GM21786 (cell line): ENCODE measurements at regions not wholly inside any gene's neighbourhood (a gene's known extent, or its start where the extent isn't known, plus 50 kb on each side); places are given as distances from the start of the nearest gene placed in this dataset.
"Not testable (repeated sequence)": the region's sequence is repeated elsewhere in the genome, so short reads cannot be mapped to it uniquely, and the experiment has no call there.

Experiments used
- ATAC-seq: cut with Tn5 transposase; IDR thresholded peaks from one replicate; pipeline ENCODE4 v1.9.1; 2021; ENCODE audit not compliant: unreplicated experiment

DNA sequence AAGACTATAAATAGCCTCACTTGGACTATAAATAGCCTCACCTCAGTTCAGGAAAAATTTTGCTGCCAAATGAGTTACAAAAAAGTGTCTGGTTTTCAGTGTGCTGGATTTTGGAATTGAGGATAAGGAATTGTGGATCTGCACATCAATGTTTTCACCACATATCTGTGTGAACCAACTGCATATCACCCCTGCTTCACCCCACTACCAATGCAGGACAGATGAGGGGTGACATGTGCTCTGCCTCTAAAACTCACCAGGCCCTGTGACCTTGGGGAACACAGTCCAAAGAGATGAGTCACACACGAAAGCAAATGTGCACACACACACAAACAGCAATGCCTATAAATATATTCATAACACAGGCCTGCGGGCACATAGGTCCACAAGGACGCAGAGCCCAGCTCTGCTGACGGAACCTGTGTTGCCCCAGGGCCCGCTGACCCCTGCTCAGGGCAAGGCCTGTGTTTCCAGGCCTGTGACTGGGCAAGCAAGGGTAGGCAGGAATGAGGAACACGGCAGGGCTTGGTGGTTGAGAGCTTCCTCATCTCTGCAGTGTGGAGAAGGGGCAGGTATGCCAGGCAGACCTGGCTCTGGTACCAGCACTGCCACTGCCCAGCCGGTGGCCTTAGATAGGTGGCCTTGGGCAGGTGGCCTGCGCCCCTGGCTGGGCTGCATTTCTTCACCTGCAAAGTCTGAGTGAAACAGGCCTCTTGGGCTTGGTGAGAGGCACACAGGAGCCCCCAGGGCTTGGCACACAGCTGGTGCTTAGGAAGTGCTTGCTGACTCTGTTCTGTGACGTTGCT, 82.4 kb downstream of the ARL6IP4 start:
- peak; percentile 44 for ATAC-seq

DNA sequence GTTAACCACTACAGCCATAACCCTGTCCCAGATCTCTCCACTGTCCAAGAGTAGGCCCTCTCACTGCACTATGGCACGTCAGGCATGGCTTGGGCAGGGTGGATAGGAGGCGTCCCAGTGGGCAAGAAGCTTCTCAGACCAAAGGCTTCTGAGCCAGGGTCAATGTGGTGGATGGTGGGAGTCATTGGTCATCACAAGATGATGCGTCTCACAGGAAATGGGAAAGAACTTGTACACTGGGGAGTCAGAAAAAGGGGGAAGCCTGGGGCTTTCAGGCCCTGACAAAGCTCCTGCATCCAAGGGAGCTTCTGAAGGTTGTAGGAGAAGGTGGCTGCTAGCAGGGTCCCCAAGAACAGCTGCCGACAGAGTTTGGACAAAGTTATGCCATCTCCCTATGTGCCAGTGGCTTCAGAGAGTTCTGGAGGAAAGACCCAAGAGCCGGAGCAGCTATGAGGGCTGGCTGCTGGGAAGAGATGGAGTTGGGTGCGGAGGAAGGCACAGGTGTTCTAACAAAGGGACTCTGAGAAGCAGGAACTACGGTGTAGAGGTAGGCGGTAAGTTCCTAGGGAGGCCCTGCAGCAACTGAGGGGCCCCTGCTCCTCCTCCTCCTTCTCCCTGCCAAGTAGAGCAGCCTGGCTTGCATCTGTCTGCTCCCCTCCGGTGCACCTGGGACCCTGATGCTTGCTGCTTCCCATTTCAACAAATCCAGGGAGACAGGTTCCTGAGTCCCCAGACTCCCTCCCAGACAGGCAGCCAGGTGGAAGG, 81.1 kb downstream of the ARL6IP4 start:
- no peak for ATAC-seq

DNA sequence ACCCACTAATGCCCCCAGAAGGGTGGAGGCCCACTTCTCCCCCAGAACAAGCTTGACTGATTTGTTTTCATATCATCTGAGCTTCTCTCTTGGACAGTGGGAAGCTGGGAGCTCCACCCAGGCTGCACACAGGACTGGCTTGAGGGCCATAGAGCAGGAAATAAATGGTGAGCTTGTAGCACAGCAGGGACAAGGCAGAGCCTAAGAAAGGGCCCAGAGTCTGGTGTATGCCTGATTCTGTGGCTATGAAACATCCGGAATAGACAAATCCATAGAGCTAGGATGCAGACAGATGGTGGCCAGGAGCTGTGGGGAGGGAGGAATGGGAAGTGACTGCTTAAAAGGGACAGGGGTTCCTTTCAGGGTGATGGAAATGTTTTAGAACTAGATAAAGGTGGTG, 79.0 kb downstream of the ARL6IP4 start:
- ATAC-seq, result no peak

DNA sequence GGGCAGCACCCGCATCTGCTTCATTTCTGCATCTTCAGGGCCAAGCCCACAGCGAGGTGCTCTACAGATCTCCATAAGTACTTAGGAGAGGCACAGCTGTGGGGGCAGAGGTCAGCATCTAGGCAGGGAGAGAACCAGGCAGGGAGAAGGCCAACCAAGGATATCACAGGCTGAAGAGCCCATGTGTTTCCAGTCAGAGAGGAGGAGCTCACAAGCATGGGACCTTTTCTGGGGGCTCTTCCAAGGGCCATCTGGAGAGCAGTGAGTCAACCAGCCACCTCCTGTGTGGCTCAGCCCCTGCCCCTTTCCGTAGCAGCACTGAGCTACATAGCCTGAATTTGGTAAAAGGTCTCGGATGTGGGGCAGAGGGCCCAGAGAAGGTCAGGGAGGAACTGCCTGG, 78.5 kb downstream of the ARL6IP4 start:
- ATAC-seq, result no peak

DNA sequence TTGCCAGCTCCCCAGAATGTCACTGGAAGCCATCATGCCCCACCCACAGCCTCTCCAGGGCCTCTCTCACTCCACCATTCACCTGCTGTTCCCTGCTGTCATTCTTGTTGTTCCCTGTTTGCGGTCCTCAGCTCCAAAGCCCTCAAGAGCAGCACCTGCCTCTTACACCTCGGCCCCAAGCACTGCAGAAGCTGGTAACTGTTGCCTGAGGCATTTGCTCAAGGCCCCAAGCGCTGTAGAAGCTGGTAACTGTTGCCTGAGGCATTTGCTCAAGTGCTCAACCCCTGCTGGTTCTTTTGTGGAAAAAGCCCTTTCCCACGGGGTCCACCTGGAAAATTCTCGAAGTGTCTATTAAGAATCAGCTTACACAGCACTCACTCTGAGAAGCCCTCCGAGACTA, 78.0 kb downstream of the ARL6IP4 start:
- ATAC-seq, result no peak

DNA sequence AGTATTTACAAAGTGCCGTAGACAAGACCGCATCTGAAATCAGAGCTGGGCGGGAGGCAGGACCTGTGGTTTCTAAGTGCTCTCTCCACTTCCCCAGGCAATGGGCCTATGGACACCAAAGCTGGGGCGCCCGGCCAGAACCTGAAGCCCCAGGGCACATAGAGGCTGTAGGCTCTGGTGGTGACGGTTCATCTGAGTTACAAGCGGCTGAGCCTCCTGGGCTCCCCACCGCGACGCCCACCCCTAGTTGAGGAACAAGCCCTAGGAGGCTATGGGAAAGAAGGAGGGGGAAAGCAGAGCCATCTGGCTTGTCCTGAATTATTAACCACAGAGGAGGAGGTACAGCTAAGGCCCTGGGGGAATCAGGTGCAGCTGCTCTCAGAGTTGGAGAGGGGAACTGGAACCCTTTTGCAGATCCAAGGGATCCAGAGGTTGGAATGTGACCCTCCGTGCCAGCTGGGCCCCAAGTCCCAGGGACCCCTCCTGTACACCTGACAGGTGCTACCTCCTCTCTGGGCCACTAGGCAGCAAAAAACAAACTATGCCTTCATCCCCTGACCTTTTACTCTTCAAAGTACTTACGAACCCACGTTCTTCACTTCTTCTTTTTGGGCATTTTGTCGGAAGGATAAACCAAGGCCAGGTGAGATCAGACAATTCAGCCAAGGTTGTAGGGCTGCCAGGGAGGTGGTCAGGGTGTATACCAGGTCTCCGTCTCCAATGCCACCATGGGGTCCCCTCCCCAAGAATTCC, 77.2 kb downstream of the ARL6IP4 start:
- no peak for ATAC-seq

DNA sequence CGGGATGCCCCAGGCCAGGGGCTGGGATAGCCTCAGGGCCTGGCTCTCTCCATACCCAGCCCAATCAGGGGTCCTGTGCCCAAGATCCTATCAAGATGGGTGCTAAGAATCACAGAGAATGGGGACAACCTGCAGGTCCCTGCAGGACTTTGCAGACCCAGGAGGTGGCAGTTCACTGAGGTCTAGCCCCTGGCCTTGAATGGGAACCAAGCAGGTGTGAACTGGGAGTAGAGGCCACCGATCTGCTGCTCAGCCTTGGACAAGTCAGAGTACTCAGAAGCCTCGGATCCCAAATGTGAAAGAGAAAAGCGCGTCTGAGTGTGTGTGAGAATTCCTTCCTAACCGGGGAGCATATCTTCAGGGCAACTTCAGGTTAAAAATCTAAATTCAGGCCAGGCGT, 76.2 kb downstream of the ARL6IP4 start:
- no peak for ATAC-seq

DNA sequence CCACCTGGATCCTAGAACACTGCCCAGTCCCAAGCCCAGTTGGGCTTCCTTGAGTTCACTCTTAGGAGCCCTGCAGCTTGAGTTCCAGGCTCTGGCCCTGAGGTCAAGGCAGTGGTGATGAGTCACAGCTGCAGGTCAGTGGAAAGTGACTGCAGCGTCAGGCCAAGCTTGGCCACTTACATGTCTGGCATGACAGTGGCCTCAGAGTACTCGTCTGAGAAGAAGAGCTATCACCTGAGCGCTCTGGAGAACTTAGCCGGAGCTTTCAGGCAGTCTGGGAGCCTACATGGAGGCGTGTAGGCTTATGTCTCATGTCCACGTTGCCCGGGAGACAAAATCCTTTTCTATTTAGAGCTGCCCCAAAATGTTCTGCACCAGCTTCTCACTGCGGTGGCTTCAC, 75.6 kb downstream of the ARL6IP4 start:
- no peak for ATAC-seq

DNA sequence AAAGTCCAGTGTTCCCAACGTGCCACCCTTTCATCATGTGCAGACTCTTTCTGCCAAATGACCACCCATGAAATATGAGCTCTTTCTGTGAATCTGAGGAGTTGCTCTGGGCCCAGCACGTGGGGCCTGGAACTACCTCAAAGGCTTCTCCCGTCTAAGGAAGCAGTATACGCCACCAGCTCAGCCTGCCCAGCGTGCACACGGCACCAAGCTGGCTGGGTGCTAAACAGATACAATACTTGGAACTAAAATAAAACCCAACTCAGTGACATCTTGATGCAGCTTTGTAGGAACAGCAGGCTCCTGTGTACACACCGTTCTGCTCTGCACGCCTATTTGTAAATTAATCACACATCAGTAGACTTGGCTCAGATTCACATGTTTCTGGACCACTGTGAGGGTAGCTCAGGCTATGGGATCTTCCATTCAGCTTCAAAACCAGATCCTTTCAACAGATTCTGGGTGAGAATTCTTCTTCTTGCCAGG, 74.8 kb downstream of the ARL6IP4 start:
- ATAC-seq, result no peak

DNA sequence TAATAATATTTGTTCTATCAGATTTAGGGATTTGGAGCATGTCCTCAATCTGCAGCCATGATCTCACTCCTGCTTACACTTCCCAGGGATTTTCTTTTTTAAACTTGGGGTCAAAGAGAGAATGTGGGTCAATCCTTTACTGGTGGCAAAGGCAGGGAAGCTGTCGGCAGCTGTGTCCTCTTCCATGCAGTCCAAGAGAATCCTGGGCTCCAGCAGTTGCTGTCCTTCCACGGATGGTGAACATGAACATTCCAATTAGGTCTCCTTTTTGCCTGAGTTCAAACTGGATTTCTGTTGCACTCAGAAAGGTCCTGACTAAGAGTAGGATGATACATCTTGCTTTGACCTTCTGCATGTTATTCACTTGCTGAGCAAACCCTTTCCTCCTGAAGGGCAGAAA, 73.9 kb downstream of the ARL6IP4 start:
- no peak for ATAC-seq

DNA sequence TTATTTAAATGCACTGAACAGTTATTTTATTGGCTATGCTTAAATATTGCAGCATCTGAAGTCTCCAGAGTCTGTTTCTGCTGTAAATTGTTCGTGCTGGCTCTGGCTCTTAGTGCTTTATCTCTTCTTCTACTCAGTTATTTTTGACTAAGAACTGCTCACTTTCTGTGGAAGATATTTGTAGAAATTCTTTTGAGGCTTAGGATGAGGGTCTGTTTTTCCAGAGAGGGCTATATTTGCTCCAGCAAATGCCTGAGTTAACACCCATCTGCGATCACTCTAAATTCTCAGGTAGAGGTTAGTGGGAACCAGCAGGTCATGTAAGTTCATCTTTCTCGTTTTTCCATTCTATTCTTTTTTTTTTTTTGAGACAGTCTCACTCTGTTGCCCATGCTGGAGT, 71.1 kb downstream of the ARL6IP4 start:
- no peak for ATAC-seq

DNA sequence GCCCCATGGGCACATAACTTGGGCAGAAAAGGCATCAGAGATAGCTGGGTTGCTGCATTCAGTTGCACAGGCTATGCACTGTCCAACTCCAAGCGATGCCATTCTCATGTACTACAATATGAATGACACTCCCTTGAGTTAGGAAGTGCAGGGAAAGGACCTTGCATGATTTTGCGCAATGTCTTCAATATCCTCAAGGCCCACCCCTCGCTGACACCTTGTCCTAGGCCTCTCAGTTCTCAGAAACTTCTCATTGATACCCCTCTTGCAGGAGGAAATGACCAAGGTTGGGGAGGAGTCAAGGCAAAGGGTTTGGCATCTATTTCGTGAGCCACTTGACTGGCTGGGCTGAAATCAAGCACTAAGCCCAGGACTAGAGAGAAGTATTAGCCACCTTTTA, 70.4 kb downstream of the ARL6IP4 start:
- no peak for ATAC-seq

DNA sequence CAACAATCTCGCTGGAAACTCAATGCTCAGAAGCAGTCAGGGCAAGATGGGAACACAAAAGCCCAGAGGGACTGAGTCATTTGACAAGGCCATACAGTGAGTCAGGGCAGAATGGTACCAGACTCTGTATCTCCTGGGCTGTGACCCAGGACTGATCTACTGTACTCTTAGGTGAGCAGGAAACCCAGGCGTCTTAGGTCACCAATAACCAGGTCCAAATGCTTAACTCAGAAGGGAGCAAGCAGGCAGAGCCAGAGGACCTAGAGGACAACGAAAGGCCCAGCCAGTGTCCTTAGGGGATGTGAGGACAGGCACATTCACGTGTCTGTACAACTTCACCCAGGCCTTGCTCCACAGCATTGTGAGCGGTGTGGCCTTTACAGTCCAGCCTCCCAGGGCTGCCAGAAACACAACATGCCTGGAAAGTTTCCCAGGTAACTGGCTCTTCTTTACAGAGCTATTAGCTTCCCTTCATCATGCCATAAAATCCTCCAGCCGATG, 69.9 kb downstream of the ARL6IP4 start:
- no peak for ATAC-seq

DNA sequence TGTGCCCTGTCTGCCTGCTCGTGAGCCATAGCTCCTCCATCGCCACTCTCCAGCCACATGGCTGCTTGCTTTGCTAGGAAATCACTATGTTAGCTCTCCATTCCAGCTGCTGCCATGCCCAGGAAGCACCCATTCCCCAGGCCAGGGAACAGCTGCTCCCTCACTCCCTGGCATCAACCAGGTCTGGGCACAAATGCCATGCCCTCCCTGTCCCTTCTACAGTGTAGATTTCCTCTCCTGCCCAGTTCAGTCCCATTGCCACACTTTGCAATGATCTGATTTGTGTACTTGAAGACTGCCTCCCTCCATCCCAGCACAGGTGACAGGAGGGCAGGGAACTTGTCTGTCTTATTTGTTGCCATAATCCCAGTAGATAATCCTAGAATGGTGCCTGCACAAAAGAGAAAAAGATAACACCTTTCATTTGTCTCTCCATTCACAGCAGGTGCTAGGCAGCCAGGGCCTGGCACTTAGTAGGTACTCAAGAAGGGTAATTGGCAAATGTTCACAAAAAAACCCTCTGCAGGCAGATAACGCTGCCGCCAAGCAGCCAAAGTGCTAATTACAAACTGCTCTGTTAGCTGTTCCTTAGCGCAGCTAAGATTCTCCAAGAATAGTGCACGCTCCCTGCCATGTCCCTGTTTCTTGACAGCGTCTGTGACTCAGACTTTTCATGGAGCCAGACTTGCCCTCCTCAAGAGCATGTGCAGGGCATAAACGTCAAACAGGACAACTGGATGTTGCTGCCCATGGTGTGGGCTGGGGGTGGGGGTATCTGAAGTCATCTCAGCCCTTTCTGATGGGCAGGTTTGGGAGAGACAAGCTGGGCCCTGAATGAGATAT, 69.1 kb downstream of the ARL6IP4 start:
- ATAC-seq, result no peak

DNA sequence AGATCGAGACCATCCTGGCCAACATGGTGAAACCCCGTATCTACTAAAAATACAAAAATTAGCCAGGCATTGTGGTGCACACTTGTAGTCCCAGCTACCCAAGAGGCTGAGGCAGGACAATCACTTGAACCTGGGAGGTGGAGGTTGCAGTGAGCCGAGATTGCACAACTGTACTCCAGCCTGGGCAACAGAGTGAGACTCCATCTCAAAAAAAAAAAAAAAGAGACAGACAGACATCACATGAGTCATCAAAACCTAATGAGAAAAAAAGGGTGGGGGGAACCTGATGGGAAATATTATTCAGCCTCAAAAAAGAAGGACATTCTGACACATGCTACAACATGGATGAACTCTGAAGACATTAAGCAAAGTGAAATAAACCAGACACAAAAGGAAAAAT, 67.4 kb downstream of the ARL6IP4 start:
- ATAC-seq, result not testable (repeated sequence)

DNA sequence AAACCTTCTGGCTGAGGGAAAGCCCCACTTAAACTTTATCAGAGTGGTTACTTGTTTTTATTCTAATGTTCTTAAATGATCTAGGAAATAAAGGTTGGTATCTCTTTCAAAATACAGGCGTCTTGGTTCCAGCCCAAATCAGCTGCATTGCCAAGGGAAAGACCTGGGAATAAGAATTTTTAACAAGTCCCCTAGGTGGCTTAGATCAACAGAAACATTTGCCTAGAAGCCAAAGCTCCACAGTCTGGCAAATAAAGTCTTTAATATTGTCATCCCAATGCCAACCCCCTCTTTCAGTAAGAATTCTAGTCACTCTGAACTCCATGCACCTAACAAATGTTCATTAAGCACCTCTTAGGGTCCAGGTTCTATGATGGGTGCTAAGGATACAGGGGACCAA, 66.8 kb downstream of the ARL6IP4 start:
- no peak for ATAC-seq

DNA sequence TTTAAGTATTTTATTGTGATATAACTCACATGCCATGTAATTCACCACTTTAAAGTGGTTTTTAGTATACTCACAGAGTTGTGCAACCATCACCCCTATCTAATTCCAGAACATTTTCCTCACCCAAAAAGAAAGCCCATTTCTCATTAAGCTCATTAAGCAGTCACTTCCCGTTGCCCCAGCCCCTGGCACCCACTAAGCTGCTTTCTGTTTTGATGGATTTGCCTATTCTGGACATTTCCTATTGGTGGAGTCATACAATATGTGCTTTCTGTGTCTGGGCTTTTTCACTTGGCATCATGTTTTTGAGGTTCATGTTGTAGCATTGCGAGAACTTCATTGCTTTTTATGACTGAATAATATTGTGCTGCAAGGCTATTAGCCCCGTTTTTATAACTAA, 66.0 kb downstream of the ARL6IP4 start:
- no peak for ATAC-seq

DNA sequence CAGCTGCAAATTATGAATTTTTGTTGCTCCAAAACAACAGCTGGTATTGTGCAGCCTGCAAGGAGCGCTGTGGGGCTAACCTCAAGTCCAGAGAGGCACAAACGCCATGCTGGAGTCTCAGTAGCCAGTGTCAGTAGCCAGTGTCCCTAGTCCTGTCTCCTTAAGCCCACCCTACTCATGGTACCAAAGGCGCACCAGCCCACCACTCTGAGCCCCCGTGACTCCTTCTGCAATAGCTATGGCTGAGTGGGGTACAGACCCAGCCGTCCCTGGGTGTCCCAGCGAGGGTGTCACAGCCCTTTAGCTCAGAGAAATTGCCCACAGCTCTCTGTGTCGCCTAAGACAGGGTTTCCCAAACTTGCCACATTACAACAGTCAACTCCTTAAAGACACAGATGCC, 65.2 kb downstream of the ARL6IP4 start:
- no peak for ATAC-seq

DNA sequence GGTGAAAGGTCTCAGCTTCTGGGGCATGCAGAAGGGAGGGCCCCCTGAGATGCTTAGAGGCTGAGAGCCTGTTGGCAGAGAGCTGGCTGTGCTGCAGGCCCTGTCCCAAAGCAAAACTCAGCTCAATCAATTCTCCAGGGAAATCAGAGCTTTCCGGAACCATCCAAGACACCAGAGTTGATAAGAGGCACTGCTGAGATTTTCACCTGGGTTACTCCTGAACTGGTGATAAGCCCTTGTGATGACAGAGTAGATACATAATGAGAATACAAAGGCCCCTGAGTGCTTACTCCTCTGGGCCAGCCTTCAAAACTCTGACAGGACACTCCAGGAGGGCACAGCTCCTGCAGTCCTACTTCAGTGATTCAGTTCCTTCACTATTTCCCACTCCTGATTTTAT, 63.9 kb downstream of the ARL6IP4 start:
- ATAC-seq, result no peak

DNA sequence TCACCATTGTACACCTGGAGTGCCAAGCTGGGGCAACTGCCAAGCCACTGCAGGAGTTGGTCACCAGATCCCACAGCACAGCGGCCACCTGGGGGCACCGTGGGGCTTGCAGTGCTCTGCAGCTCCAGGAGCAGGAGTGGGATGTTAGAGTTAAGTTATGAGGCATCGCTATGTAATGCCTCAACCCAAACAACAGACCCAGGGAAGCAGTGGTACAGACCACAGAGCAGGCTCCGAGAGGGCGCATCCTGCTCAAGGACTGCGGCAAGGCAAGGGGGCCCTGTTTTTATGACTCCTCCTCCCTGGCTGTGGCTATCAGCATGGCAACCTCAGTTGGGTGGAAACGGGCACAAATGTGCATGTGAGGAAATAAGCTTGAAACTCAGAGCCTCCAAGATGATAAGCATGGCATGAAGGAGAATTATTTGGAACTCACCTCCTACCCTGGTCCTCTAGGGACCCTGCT, 63.1 kb downstream of the ARL6IP4 start:
- ATAC-seq, result no peak
